ENCODE measurements at regions not wholly inside any gene's neighbourhood (a gene's known extent, or its start where the extent isn't known, plus 50 kb on each side); places are given as distances from the start of the nearest gene placed in this dataset.

GRCh38 chr10:129335396-129335795, 131.6 kb upstream of the MGMT start:
- H3K27me3 ChIP-seq = no peaks in the 10 kb centered on the region
- peaks cover 1% of the 10 kb centered on the region; the same call in 1 of the 2 replicates for H3K4me1 ChIP-seq
- no peak overlapping the region for H3K9ac ChIP-seq
- no peak for TF ChIP-seq Cebpa-rat (IDR thresholded peaks at IDR 0.05)
- H3K4me3 ChIP-seq = no peak overlapping the region
- H3K27ac ChIP-seq = no peak overlapping the region
- no peak overlapping the region for H3K4me2 ChIP-seq
- H4K20me1 ChIP-seq = no peaks in the 10 kb centered on the region
- no peaks in the 10 kb centered on the region for H3K9me3 ChIP-seq
- no peaks in the 10 kb centered on the region for H3K36me3 ChIP-seq

GRCh38 chr10:129335942-129336341, 131.1 kb upstream of the MGMT start:
- no peak overlapping the region for H3K4me3 ChIP-seq
- no peak for TF ChIP-seq Cebpa-rat (IDR thresholded peaks at IDR 0.05)
- no peak overlapping the region for H3K4me2 ChIP-seq
- H3K9ac ChIP-seq = no peak overlapping the region
- H3K9me3 ChIP-seq = no peaks in the 10 kb centered on the region
- H4K20me1 ChIP-seq = no peaks in the 10 kb centered on the region
- no peak overlapping the region for H3K27ac ChIP-seq
- H3K4me1 ChIP-seq = no peaks in the 10 kb centered on the region
- H3K36me3 ChIP-seq = no peaks in the 10 kb centered on the region
- no peaks in the 10 kb centered on the region for H3K27me3 ChIP-seq

- Histone ChIP-seq H3K36me3 (no peaks in the 10 kb centered on the region), H3K4me2 (no peak overlapping the region), H3K27me3 (no peaks in the 10 kb centered on the region), H3K27ac (no peak overlapping the region), H3K9ac (no peak overlapping the region), H3K4me3 (no peak overlapping the region), H3K9me3 (no peaks in the 10 kb centered on the region), H3K4me1 (no peaks in the 10 kb centered on the region), H4K20me1 (no peaks in the 10 kb centered on the region)
- no peak for TF ChIP-seq Cebpa-rat (IDR thresholded peaks at IDR 0.05)
Measured at GRCh38 chr10:129339191-129339590, 127.8 kb upstream of the MGMT start.

- Histone ChIP-seq H3K9ac (no peak overlapping the region), H3K4me1 (no peaks in the 10 kb centered on the region), H3K36me3 (no peaks in the 10 kb centered on the region), H4K20me1 (no peaks in the 10 kb centered on the region), H3K27ac (no peak overlapping the region), H3K9me3 (no peaks in the 10 kb centered on the region), H3K27me3 (no peaks in the 10 kb centered on the region), H3K4me3 (no peak overlapping the region), H3K4me2 (no peak overlapping the region)
- no peak for TF ChIP-seq Cebpa-rat (IDR thresholded peaks at IDR 0.05)
Measured at GRCh38 chr10:129339841-129340240, 127.2 kb upstream of the MGMT start.

- Histone ChIP-seq H3K4me3 (no peak overlapping the region), H3K27ac (no peak overlapping the region), H3K27me3 (no peaks in the 10 kb centered on the region)
Measured at GRCh38 chr10:129341087-129341486, 126.0 kb upstream of the MGMT start.

GRCh38 chr10:129342385-129342784, 124.7 kb upstream of the MGMT start:
- Histone ChIP-seq H3K4me1 (no peaks in the 10 kb centered on the region), H3K4me2 (no peak overlapping the region), H3K27me3 (no peaks in the 10 kb centered on the region), H3K4me3 (no peak overlapping the region), H3K9ac (no peak overlapping the region), H3K36me3 (no peaks in the 10 kb centered on the region), H3K9me3 (peaks cover 4% of the 10 kb centered on the region; the same call in 1 of the 2 replicates), H4K20me1 (no peaks in the 10 kb centered on the region), H3K27ac (no peak overlapping the region)
- TF ChIP-seq Cebpa-rat (IDR thresholded peaks at IDR 0.05) = no peak

More at GRCh38 chr10:129341087-129341486, 126.0 kb upstream of the MGMT start:
- TF ChIP-seq Cebpa-rat (IDR thresholded peaks at IDR 0.05) = no peak
- 0 out of 2 replicates have a peak, but pooled peaks cover under 1% of the 10 kb centered on the region for H3K9me3 ChIP-seq
- H3K4me2 ChIP-seq = no peak overlapping the region
- H3K36me3 ChIP-seq = no peaks in the 10 kb centered on the region
- H3K9ac ChIP-seq = no peak overlapping the region
- H4K20me1 ChIP-seq = no peaks in the 10 kb centered on the region
- no peaks in the 10 kb centered on the region for H3K4me1 ChIP-seq

- H3K27me3 ChIP-seq = no peaks in the 10 kb centered on the region
- H3K9me3 ChIP-seq = peaks cover 4% of the 10 kb centered on the region; the same call in 1 of the 2 replicates
- no peak overlapping the region for H3K27ac ChIP-seq
- no peak overlapping the region for H3K4me3 ChIP-seq
- no peaks in the 10 kb centered on the region for H3K36me3 ChIP-seq
- H3K4me2 ChIP-seq = no peak overlapping the region
- H3K9ac ChIP-seq = no peak overlapping the region
- H3K4me1 ChIP-seq = no peaks in the 10 kb centered on the region
- H4K20me1 ChIP-seq = no peaks in the 10 kb centered on the region
- no peak for TF ChIP-seq Cebpa-rat (IDR thresholded peaks at IDR 0.05)
Measured at GRCh38 chr10:129343141-129343540, 123.9 kb upstream of the MGMT start.

GRCh38 chr10:129344103-129344502, 122.9 kb upstream of the MGMT start:
- no peaks in the 10 kb centered on the region for H3K27me3 ChIP-seq
- H4K20me1 ChIP-seq = no peaks in the 10 kb centered on the region
- peaks cover 4% of the 10 kb centered on the region; the same call in 1 of the 2 replicates for H3K9me3 ChIP-seq

GRCh38 chr10:129344731-129345355, 122.2 kb upstream of the MGMT start:
- Histone ChIP-seq H4K20me1 (no peaks in the 10 kb centered on the region), H3K36me3 (no peaks in the 10 kb centered on the region), H3K27me3 (no peaks in the 10 kb centered on the region), H3K4me3 (no peak overlapping the region), H3K27ac (no peak overlapping the region), H3K4me1 (no peaks in the 10 kb centered on the region), H3K4me2 (no peak overlapping the region), H3K9me3 (peaks cover 4% of the 10 kb centered on the region; the same call in 1 of the 2 replicates), H3K9ac (no peak overlapping the region)
- TF ChIP-seq Cebpa-rat (IDR thresholded peaks at IDR 0.05) = no peak

More at GRCh38 chr10:129344103-129344502, 122.9 kb upstream of the MGMT start:
- H3K4me3 ChIP-seq = no peak overlapping the region
- H3K27ac ChIP-seq = no peak overlapping the region
- TF ChIP-seq Cebpa-rat (IDR thresholded peaks at IDR 0.05) = no peak
- no peaks in the 10 kb centered on the region for H3K36me3 ChIP-seq
- H3K4me1 ChIP-seq = no peaks in the 10 kb centered on the region
- no peak overlapping the region for H3K9ac ChIP-seq
- no peak overlapping the region for H3K4me2 ChIP-seq

- Histone ChIP-seq H3K4me2 (no peak overlapping the region), H3K9ac (no peak overlapping the region), H4K20me1 (no peaks in the 10 kb centered on the region), H3K9me3 (peaks cover 4% of the 10 kb centered on the region; the same call in 1 of the 2 replicates), H3K27ac (no peak overlapping the region), H3K4me1 (no peaks in the 10 kb centered on the region), H3K36me3 (no peaks in the 10 kb centered on the region), H3K4me3 (no peak overlapping the region), H3K27me3 (no peaks in the 10 kb centered on the region)
- no peak for TF ChIP-seq Cebpa-rat (IDR thresholded peaks at IDR 0.05)
Measured at GRCh38 chr10:129345763-129346162, 121.3 kb upstream of the MGMT start.
